CD14-positive monocyte (primary cell): ENCODE measurements at regions not wholly inside any gene's neighbourhood (a gene's known extent, or its start where the extent isn't known, plus 50 kb on each side); places are given as distances from the start of the nearest gene placed in this dataset.

Experiments
- DNase-seq, 3 donors: peaks; one replicate each; pipeline ENCODE4 v3.0.0-alpha.2; 2011 to 2022
- H2AFZ ChIP-seq: 2 replicates; pipeline ENCODE4 v1.6.0; 2012; ENCODE audit warnings: mild to moderate bottlenecking, low read depth, low read length, inconsistent platforms; ENCODE audit not compliant: insufficient read depth, poor library complexity, severe bottlenecking
- H3K27ac ChIP-seq, 2 donors: 1 replicate in 1 of 2; 2 replicates in 1 of 2; pipeline ENCODE4 v1.5.1; 2012 to 2013; ENCODE audit warnings: low read length in 2 of 2, control low read depth in 1 of 2, inconsistent platforms in 1 of 2, low read depth in 1 of 2, mild to moderate bottlenecking in 1 of 2
- H3K27me3 ChIP-seq, 2 donors: one replicate each; pipeline versions ENCODE4 v1.6.0 to v1.6.1; 2011 to 2013; ENCODE audit warnings: low read length in 2 of 2; ENCODE audit not compliant: control insufficient read depth in 2 of 2, insufficient read depth in 2 of 2
- H3K36me3 ChIP-seq, 2 donors: replicated peaks in 1 of 2; 1 replicate in 1 of 2; 2 replicates in 1 of 2; pipeline versions ENCODE4 v1.5.1 to v1.6.1; 2012 to 2013; ENCODE audit warnings: low read length in 2 of 2, control low read depth in 1 of 2, inconsistent platforms in 1 of 2, mild to moderate bottlenecking in 1 of 2; ENCODE audit not compliant: insufficient read depth in 2 of 2, control insufficient read depth in 1 of 2
- H3K4me1 ChIP-seq, 2 donors: 1 replicate in 1 of 2; 2 replicates in 1 of 2; pipeline versions ENCODE4 v1.5.1 to v1.6.1; 2012 to 2013; ENCODE audit warnings: low read length in 2 of 2, control low read depth in 1 of 2, inconsistent platforms in 1 of 2, mild to moderate bottlenecking in 1 of 2, moderate library complexity in 1 of 2; ENCODE audit not compliant: insufficient read depth in 2 of 2, control insufficient read depth in 1 of 2
- H3K4me2 ChIP-seq: replicated peaks from 2 replicates; pipeline ENCODE3; 2012; ENCODE audit warnings: low read length, moderate library complexity, mild to moderate bottlenecking; ENCODE audit not compliant: poor library complexity, severe bottlenecking; ENCODE audit errors: extremely low read depth
- H3K4me3 ChIP-seq, 3 experiments: fragments of 200-600 bp in 1 of 3; sonication (generic) in 1 of 3; replicated peaks in 1 of 3; 1 replicate in 2 of 3; 2 replicates in 1 of 3; pipeline ENCODE4 v1.5.1; 2011 to 2013; ENCODE audit warnings: low read length in 3 of 3, mild to moderate bottlenecking in 3 of 3, control low read depth in 2 of 3, low read depth in 2 of 3, inconsistent platforms in 1 of 3, moderate library complexity in 1 of 3
- H3K79me2 ChIP-seq: 2 replicates; pipeline ENCODE4 v1.6.0; 2012; ENCODE audit warnings: mild to moderate bottlenecking, control low read depth, inconsistent platforms, low read length, moderate library complexity; ENCODE audit not compliant: insufficient read depth
- H3K9ac ChIP-seq: 2 replicates; pipeline ENCODE4 v1.6.0; 2017; ENCODE audit warnings: low read length, mild to moderate bottlenecking; ENCODE audit not compliant: insufficient read depth, poor library complexity, severe bottlenecking
- H3K9me3 ChIP-seq, 2 donors: replicated peaks in 1 of 2; 1 replicate in 1 of 2; 2 replicates in 1 of 2; pipeline versions ENCODE4 v1.5.1 to v1.6.1; 2012 to 2013; ENCODE audit warnings: low read length in 2 of 2, control low read depth in 1 of 2; ENCODE audit not compliant: control insufficient read depth in 1 of 2, insufficient read depth in 1 of 2
- H4K20me1 ChIP-seq: 2 replicates; pipeline ENCODE4 v1.6.0; 2012; ENCODE audit warnings: mild to moderate bottlenecking, low read length, control low read depth, moderate library complexity; ENCODE audit not compliant: insufficient read depth
- H3K27ac Mint-ChIP-seq, 7 donors: one replicate each; pipeline ENCODE4 v1.8.0; 2020; ENCODE audit warnings: mild to moderate bottlenecking in 7 of 7, mixed read lengths in 7 of 7, moderate library complexity in 6 of 7, inconsistent platforms in 2 of 7
- H3K27me3 Mint-ChIP-seq, 3 donors: one replicate each; pipeline ENCODE4 v1.8.0; 2021 to 2022; ENCODE audit warnings: low read depth in 3 of 3, mild to moderate bottlenecking in 3 of 3, mixed read lengths in 3 of 3, moderate library complexity in 3 of 3, inconsistent platforms in 1 of 3
- H3K36me3 Mint-ChIP-seq, 2 donors: one replicate each; pipeline ENCODE4 v1.8.0; 2020; ENCODE audit warnings: mixed read lengths in 2 of 2, inconsistent platforms in 1 of 2, mild to moderate bottlenecking in 1 of 2
- H3K4me1 Mint-ChIP-seq: one replicate; pipeline ENCODE4 v1.8.0; 2020; ENCODE audit warnings: mild to moderate bottlenecking, mixed read lengths
- H3K4me3 Mint-ChIP-seq, 2 donors: one replicate each; pipeline ENCODE4 v1.8.0; 2020; ENCODE audit warnings: mild to moderate bottlenecking in 2 of 2, mixed read lengths in 2 of 2, moderate library complexity in 1 of 2
- H3K9me3 Mint-ChIP-seq, 7 donors: one replicate each; pipeline ENCODE4 v1.8.0; 2020 to 2022; ENCODE audit warnings: mixed read lengths in 7 of 7, mild to moderate bottlenecking in 6 of 7, moderate library complexity in 6 of 7, inconsistent platforms in 2 of 7
- CTCF ChIP-seq: fragments of 200-600 bp; IDR thresholded peaks from one replicate; pipeline ENCODE4 v1.8.0; 2022; ENCODE audit warnings: antibody characterized with exemption, mild to moderate bottlenecking
- whole genome bisulfite sequencing: methylation state at CpG from one replicate; pipeline ENCODE4 v1.1.5; 2013; ENCODE audit warnings: missing lambda C conversion rate; ENCODE audit not compliant: insufficient coverage; 5-methylcytosine and 5-hydroxymethylcytosine counted together
- intact Hi-C, 2 donors: fragments of 100-400 bp; cut with micrococcal nuclease; formaldehyde crosslinking; loops; one replicate each; pipeline versions ENCODE4 v1.15.0 to v1.15.1; 2023

- peaks cover 6 to 23% (median 15%) of the 10 kb centered on the region in 3 donors for H3K27me3 Mint-ChIP-seq
- H2AFZ ChIP-seq = no peak overlapping the region
- H3K9ac ChIP-seq = no peak overlapping the region
- H3K27ac Mint-ChIP-seq = no peak overlapping the region
- WGBS = 89% methylated on average over 14 of the region's 15 CpGs
- no peak for DNase-seq
- no peaks in the 10 kb centered on the region for H3K36me3 ChIP-seq
- H3K27ac ChIP-seq = no peak overlapping the region
- no peaks in the 10 kb centered on the region for H4K20me1 ChIP-seq
- H3K4me1 Mint-ChIP-seq = no peaks in the 10 kb centered on the region
- peaks cover 14 to 16% of the 10 kb centered on the region in 2 donors for H3K9me3 ChIP-seq
- H3K27me3 ChIP-seq = no peaks in the 10 kb centered on the region
- no peak overlapping the region for H3K4me2 ChIP-seq
- H3K79me2 ChIP-seq = no peaks in the 10 kb centered on the region
- H3K36me3 Mint-ChIP-seq = no peaks in the 10 kb centered on the region
- H3K4me3 Mint-ChIP-seq = no peak overlapping the region
- H3K9me3 Mint-ChIP-seq = peaks cover 11 to 29% (median 15%) of the 10 kb centered on the region in 7 donors
- intact Hi-C loops = no loop called here
- no peak overlapping the region for H3K4me3 ChIP-seq
- TF ChIP-seq CTCF = no peak
- no peaks in the 10 kb centered on the region for H3K4me1 ChIP-seq
Measured at GRCh38 chr9:134993996-134994720, 76.4 kb upstream of the FCN1 start.

GRCh38 chr9:134994926-134995791, 77.4 kb upstream of the FCN1 start:
- no peak for TF ChIP-seq CTCF
- peaks cover 19 to 38% (median 25%) of the 10 kb centered on the region in 7 donors for H3K9me3 Mint-ChIP-seq
- H3K4me2 ChIP-seq = no peak overlapping the region
- H4K20me1 ChIP-seq = no peaks in the 10 kb centered on the region
- H3K9me3 ChIP-seq = peaks cover 24% of the 10 kb centered on the region in 2 donors
- no peak overlapping the region for H3K4me3 Mint-ChIP-seq
- H3K36me3 Mint-ChIP-seq = no peaks in the 10 kb centered on the region
- no peak overlapping the region for H3K27ac ChIP-seq
- H3K36me3 ChIP-seq = no peaks in the 10 kb centered on the region
- H3K4me3 ChIP-seq = no peak overlapping the region
- no peaks in the 10 kb centered on the region for H3K27me3 ChIP-seq
- H3K27me3 Mint-ChIP-seq = peaks cover 6 to 23% (median 13%) of the 10 kb centered on the region in 3 donors
- no peaks in the 10 kb centered on the region for H3K79me2 ChIP-seq
- no peak overlapping the region for H3K9ac ChIP-seq
- H3K4me1 ChIP-seq = no peaks in the 10 kb centered on the region
- WGBS = 97% methylated on average over 13 of the region's 19 CpGs
- no peaks in the 10 kb centered on the region for H3K4me1 Mint-ChIP-seq
- intact Hi-C loops = no loop called here
- H3K27ac Mint-ChIP-seq = no peak overlapping the region
- DNase-seq = no peak
- H2AFZ ChIP-seq = no peak overlapping the region
